WTC11 (cell line): ENCODE measurements at regions not wholly inside any gene's neighbourhood (a gene's known extent, or its start where the extent isn't known, plus 50 kb on each side); places are given as distances from the start of the nearest gene placed in this dataset.

ENCODE experiments used
- ATAC-seq: fragments of 200-7000 bp; cut with Tn5 transposase; 2 replicates; pipeline ENCODE4 v1.10.0; 2021; ENCODE audit warnings: mild to moderate bottlenecking, moderate library complexity
- CTCF ChIA-PET: fragments of 300-600 bp; sonication (Branson Sonifier 250); formaldehyde crosslinking; loops from one replicate; lab custom pipeline; 2021; ENCODE audit warnings: antibody characterized with exemption; lab: Charles Lee
- POLR2A ChIA-PET: fragments of 350-600 bp; sonication (Branson Sonifier 250); formaldehyde crosslinking; loops from one replicate; lab custom pipeline; 2021; ENCODE audit warnings: antibody characterized with exemption; lab: Charles Lee
- DNase-seq: peaks from one replicate; pipeline ENCODE4 v3.0.0; 2021; ENCODE audit warnings: low spot score
- H3K27ac Mint-ChIP-seq: 2 replicates; pipeline ENCODE4 v1.8.0; 2021; ENCODE audit warnings: mixed read lengths
- H3K27me3 Mint-ChIP-seq: 2 replicates; pipeline ENCODE4 v1.8.0; 2021; ENCODE audit warnings: low read depth, mild to moderate bottlenecking, moderate library complexity, mixed read lengths
- H3K36me3 Mint-ChIP-seq: 2 replicates; pipeline ENCODE4 v1.8.0; 2021; ENCODE audit warnings: mixed read lengths
- H3K4me1 Mint-ChIP-seq: 2 replicates; pipeline ENCODE4 v1.8.0; 2022; ENCODE audit warnings: mixed read lengths
- H3K4me3 Mint-ChIP-seq: 2 replicates; pipeline ENCODE4 v1.8.0; 2021; ENCODE audit warnings: mild to moderate bottlenecking, moderate library complexity, mixed read lengths
- H3K9me3 Mint-ChIP-seq: 2 replicates; pipeline ENCODE4 v1.8.0; 2021; ENCODE audit warnings: mixed read lengths
- AFF4 ChIP-seq: sonication (generic); formaldehyde crosslinking; IDR thresholded peaks from 2 replicates; pipeline ENCODE4 v1.8.1; 2023; ENCODE audit warnings: mild to moderate bottlenecking, missing genetic modification reagents, borderline replicate concordance
- CREB1 ChIP-seq: sonication (generic); formaldehyde crosslinking; IDR thresholded peaks from 2 replicates; pipeline ENCODE4 v1.8.0; 2023; ENCODE audit warnings: mild to moderate bottlenecking, missing genetic modification reagents
- E2F1 ChIP-seq: sonication (generic); formaldehyde crosslinking; IDR thresholded peaks from 2 replicates; pipeline ENCODE4 v1.8.0; 2022; ENCODE audit warnings: mild to moderate bottlenecking, missing genetic modification reagents
- E2F4 ChIP-seq: sonication (generic); formaldehyde crosslinking; IDR thresholded peaks from 2 replicates; pipeline ENCODE4 v1.8.1; 2022; ENCODE audit warnings: low read depth, mild to moderate bottlenecking, moderate library complexity, missing genetic modification reagents, borderline replicate concordance
- E2F5 ChIP-seq: sonication (generic); formaldehyde crosslinking; IDR thresholded peaks from 2 replicates; pipeline ENCODE4 v1.8.1; 2022; ENCODE audit warnings: mild to moderate bottlenecking, moderate library complexity, missing genetic modification reagents
- FOXP1 ChIP-seq: sonication (generic); formaldehyde crosslinking; IDR thresholded peaks from 2 replicates; pipeline ENCODE4 v1.8.0; 2022; ENCODE audit warnings: missing genetic modification reagents, mild to moderate bottlenecking, moderate library complexity, borderline replicate concordance
- GRHL2 ChIP-seq: fragments of 250-450 bp; sonication (Bioruptor Pico); IDR thresholded peaks from 2 replicates; pipeline ENCODE4 v1.8.0; 2022; ENCODE audit warnings: mild to moderate bottlenecking, moderate library complexity; ENCODE audit not compliant: insufficient replicate concordance, severe bottlenecking
- IRF2 ChIP-seq: sonication (generic); formaldehyde crosslinking; IDR thresholded peaks from 2 replicates; pipeline ENCODE4 v1.8.0; 2022; ENCODE audit warnings: low read depth, missing genetic modification reagents, borderline replicate concordance
- KAT7 ChIP-seq: sonication (generic); formaldehyde crosslinking; IDR thresholded peaks from 2 replicates; pipeline ENCODE4 v1.8.1; 2023; ENCODE audit warnings: missing genetic modification reagents, mild to moderate bottlenecking, borderline replicate concordance
- NFATC4 ChIP-seq: fragments of 250-450 bp; sonication (Bioruptor Pico); IDR thresholded peaks from 2 replicates; pipeline ENCODE4 v1.9.0; 2021; ENCODE audit warnings: mild to moderate bottlenecking
- NR1H2 ChIP-seq: sonication (generic); formaldehyde crosslinking; IDR thresholded peaks from 2 replicates; pipeline ENCODE4 v1.9.0; 2021; ENCODE audit warnings: mild to moderate bottlenecking, moderate library complexity, missing genetic modification reagents
- OVOL2 ChIP-seq: fragments of 250-450 bp; sonication (Bioruptor Pico); IDR thresholded peaks from 2 replicates; pipeline ENCODE4 v1.9.0; 2021; ENCODE audit warnings: mild to moderate bottlenecking, borderline replicate concordance
- PRRX2 ChIP-seq: fragments of 250-450 bp; sonication (Bioruptor Pico); IDR thresholded peaks from 2 replicates; pipeline ENCODE4 v1.8.0; 2021; ENCODE audit warnings: mild to moderate bottlenecking
- RELA ChIP-seq: sonication (generic); formaldehyde crosslinking; IDR thresholded peaks from 2 replicates; pipeline ENCODE4 v1.8.1; 2022; ENCODE audit warnings: missing genetic modification reagents, mild to moderate bottlenecking, borderline replicate concordance
- STAT6 ChIP-seq: sonication (generic); formaldehyde crosslinking; conservative IDR thresholded peaks from 2 replicates; pipeline ENCODE4 v1.8.1; 2023; ENCODE audit warnings: mild to moderate bottlenecking, low read depth, missing genetic modification reagents, moderate library complexity
- TP53 ChIP-seq: sonication (generic); formaldehyde crosslinking; IDR thresholded peaks from 2 replicates; pipeline ENCODE4 v1.8.1; 2023; ENCODE audit warnings: mild to moderate bottlenecking, missing genetic modification reagents
- ZNF425 ChIP-seq: fragments of 250-450 bp; sonication (Bioruptor Pico); conservative IDR thresholded peaks from 2 replicates; pipeline ENCODE4 v1.9.0; 2021; ENCODE audit warnings: mild to moderate bottlenecking
- ZSCAN18 ChIP-seq: fragments of 250-450 bp; sonication (Bioruptor Pico); IDR thresholded peaks from 2 replicates; pipeline ENCODE4 v2.1.2; 2022; ENCODE audit warnings: mild to moderate bottlenecking, moderate library complexity

GRCh38 chr6:151704383-151704782 lies 103.1 kb upstream of the ESR1 start (continued):
- TF ChIP-seq E2F4 (CRISPR knock-in tag) (no peak), RELA (CRISPR knock-in tag) (no peak)

GRCh38 chr6:151705993-151706733 lies 101.3 kb upstream of the ESR1 start:
- DNase-seq (no peak), ATAC-seq (peak; percentile 83)
- H3K9me3 Mint-ChIP-seq: peaks cover 3% of the 10 kb centered on the region; the same call in 1 of the 2 replicates
- no peak for TF ChIP-seq CREB1 (CRISPR knock-in tag)
- TF ChIP-seq ZNF425 (CRISPR knock-in tag): no peak
- TF ChIP-seq STAT6 (CRISPR knock-in tag): no peak
- no peak for TF ChIP-seq E2F1
- TF ChIP-seq NFATC4 (CRISPR knock-in tag): no peak
- TF ChIP-seq ZSCAN18 (CRISPR knock-in tag): no peak
- no peak for TF ChIP-seq GRHL2 (CRISPR knock-in tag)
- no peak for TF ChIP-seq TP53 (CRISPR knock-in tag)
- no peak for TF ChIP-seq KAT7 (CRISPR knock-in tag)
- no peak for TF ChIP-seq IRF2 (CRISPR knock-in tag)
- TF ChIP-seq NR1H2 (CRISPR knock-in tag): no peak
- no peak for TF ChIP-seq AFF4
- TF ChIP-seq PRRX2 (CRISPR knock-in tag): no peak
- TF ChIP-seq OVOL2 (CRISPR knock-in tag): no peak
- TF ChIP-seq FOXP1 (CRISPR knock-in tag): no peak
- no peak for TF ChIP-seq E2F5 (CRISPR knock-in tag)
- no peak overlapping the region for H3K27ac Mint-ChIP-seq
- H3K36me3 Mint-ChIP-seq: no peaks in the 10 kb centered on the region
- POLR2A ChIA-PET: no interaction called here
- CTCF ChIA-PET: interaction anchor here (1.1 to 1.5 kb wide), 2 partner anchors 58 to 651 kb away, joined by 3 to 5 read pairs; no protein-coding TSS in a partner anchor
- H3K4me1 Mint-ChIP-seq: peaks cover 6% of the 10 kb centered on the region
- H3K27me3 Mint-ChIP-seq: no peaks in the 10 kb centered on the region
- no peak overlapping the region for H3K4me3 Mint-ChIP-seq
